ENCODE measurements at regions not wholly inside any gene's neighbourhood (a gene's known extent, or its start where the extent isn't known, plus 50 kb on each side); places are given as distances from the start of the nearest gene placed in this dataset.
"Not testable (repeated sequence)": the region's sequence is repeated elsewhere in the genome, so short reads cannot be mapped to it uniquely, and the experiment has no call there.

- peak; percentile 93 for DNase-seq (ENCODE audit: low spot score)
These were observed 403.6 kb upstream of the CDIN1 start for GRCh38 chr15:36175741-36176291.

- DNase-seq (ENCODE audit: low spot score) = no peak
These were observed 401.7 kb upstream of the CDIN1 start for GRCh38 chr15:36177590-36178302.

GRCh38 chr15:36178303-36178633 is 401.2 kb upstream of the CDIN1 start:
- DNase-seq (ENCODE audit: low spot score) = no peak

- no peak for DNase-seq (ENCODE audit: low spot score)
These were observed 396.2 kb upstream of the CDIN1 start for GRCh38 chr15:36183201-36183600.

- no peak for DNase-seq (ENCODE audit: low spot score)
These were observed 394.0 kb upstream of the CDIN1 start for GRCh38 chr15:36185438-36185837.

- no peak for DNase-seq (ENCODE audit: low spot score)
These were observed 393.6 kb upstream of the CDIN1 start for GRCh38 chr15:36185845-36186244.

GRCh38 chr15:36186376-36186775 is 393.1 kb upstream of the CDIN1 start:
- no peak for DNase-seq (ENCODE audit: low spot score)

- no peak for DNase-seq (ENCODE audit: low spot score)
These were observed 388.0 kb upstream of the CDIN1 start for GRCh38 chr15:36191459-36191858.

- not testable (repeated sequence) for DNase-seq (ENCODE audit: low spot score)
These were observed 383.9 kb upstream of the CDIN1 start for GRCh38 chr15:36195361-36196007.

- DNase-seq (ENCODE audit: low spot score) = no peak
These were observed 370.4 kb upstream of the CDIN1 start for GRCh38 chr15:36208868-36209582.

- no peak for DNase-seq (ENCODE audit: low spot score)
These were observed 369.0 kb upstream of the CDIN1 start for GRCh38 chr15:36210426-36210825.

- DNase-seq (ENCODE audit: low spot score) = no peak
These were observed 361.1 kb upstream of the CDIN1 start for GRCh38 chr15:36218322-36218721.

GRCh38 chr15:36218991-36219390 is 360.4 kb upstream of the CDIN1 start:
- DNase-seq (ENCODE audit: low spot score) = no peak

GRCh38 chr15:36221992-36222391 is 357.4 kb upstream of the CDIN1 start:
- DNase-seq (ENCODE audit: low spot score) = no peak

- no peak for DNase-seq (ENCODE audit: low spot score)
These were observed 348.6 kb upstream of the CDIN1 start for GRCh38 chr15:36230776-36231175.

GRCh38 chr15:36232491-36232890 is 346.9 kb upstream of the CDIN1 start:
- no peak for DNase-seq (ENCODE audit: low spot score)

- DNase-seq (ENCODE audit: low spot score) = no peak
These were observed 344.7 kb upstream of the CDIN1 start for GRCh38 chr15:36234743-36235142.

- DNase-seq (ENCODE audit: low spot score) = no peak
These were observed 344.3 kb upstream of the CDIN1 start for GRCh38 chr15:36235173-36235572.

GRCh38 chr15:36239509-36239908 is 339.9 kb upstream of the CDIN1 start:
- DNase-seq (ENCODE audit: low spot score) = no peak

GRCh38 chr15:36251450-36251849 is 328.0 kb upstream of the CDIN1 start:
- no peak for DNase-seq (ENCODE audit: low spot score)

- DNase-seq (ENCODE audit: low spot score) = no peak
These were observed 327.2 kb upstream of the CDIN1 start for GRCh38 chr15:36252146-36252711.

- no peak for DNase-seq (ENCODE audit: low spot score)
These were observed 325.0 kb upstream of the CDIN1 start for GRCh38 chr15:36254426-36254825.

GRCh38 chr15:36256404-36256807 is 323.0 kb upstream of the CDIN1 start:
- DNase-seq (ENCODE audit: low spot score) = no peak
